HG03378 (cell line): ENCODE measurements at regions not wholly inside any gene's neighbourhood (a gene's known extent, or its start where the extent isn't known, plus 50 kb on each side); places are given as distances from the start of the nearest gene placed in this dataset.

ENCODE experiments used
- ATAC-seq: cut with Tn5 transposase; IDR thresholded peaks from one replicate; pipeline ENCODE4 v1.9.1; 2021; ENCODE audit warnings: mild to moderate bottlenecking, moderate library complexity; ENCODE audit not compliant: unreplicated experiment

- ATAC-seq, result no peak
Measured at GRCh38 chr5:60010853-60011252, 117.3 kb upstream of the PDE4D start.

DNA sequence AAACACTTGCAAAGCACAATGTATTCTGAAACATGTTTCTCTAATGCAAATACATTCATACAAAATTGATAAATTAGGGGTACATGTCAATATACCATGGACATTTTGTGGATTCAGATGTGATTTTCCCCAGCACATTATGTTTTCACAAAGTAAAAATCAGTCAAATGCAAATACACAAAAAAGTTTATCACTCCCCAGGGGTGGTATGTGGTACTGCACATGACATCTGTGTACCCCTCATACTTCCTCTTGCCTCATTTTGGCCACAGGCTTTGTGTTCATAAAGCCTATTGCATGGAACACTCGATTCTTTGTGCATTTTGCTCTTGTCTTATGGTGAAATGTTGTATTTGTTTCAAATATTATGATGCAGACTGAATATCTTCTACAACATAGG is 116.8 kb upstream of the PDE4D start:
- ATAC-seq, result no peak

- no peak for ATAC-seq
Measured at GRCh38 chr5:60007729-60008128, 114.2 kb upstream of the PDE4D start.

- ATAC-seq, result no peak
Measured at GRCh38 chr5:59999056-59999455, 105.5 kb upstream of the PDE4D start.

DNA sequence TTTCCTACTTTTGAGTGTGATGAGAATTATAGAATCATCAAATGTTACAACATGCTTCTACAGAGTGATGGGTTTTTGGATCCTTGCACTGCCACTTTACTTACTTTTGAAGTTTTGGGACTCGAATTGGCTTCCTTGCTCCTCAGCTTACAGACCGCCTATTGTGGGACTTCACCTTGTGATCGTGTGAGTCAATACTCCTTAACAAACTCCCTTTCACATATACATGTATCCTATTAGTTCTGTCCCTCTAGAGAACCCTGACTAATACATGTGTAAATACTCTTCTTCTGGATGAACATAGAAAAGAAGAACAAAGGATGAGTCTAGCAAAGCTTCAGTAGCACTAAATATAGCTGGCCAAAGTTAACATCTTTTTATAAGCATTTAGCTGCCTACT is 98.7 kb upstream of the PDE4D start:
- ATAC-seq, result no peak

GRCh38 chr5:59988396-59988795 is 94.9 kb upstream of the PDE4D start:
- no peak for ATAC-seq

DNA sequence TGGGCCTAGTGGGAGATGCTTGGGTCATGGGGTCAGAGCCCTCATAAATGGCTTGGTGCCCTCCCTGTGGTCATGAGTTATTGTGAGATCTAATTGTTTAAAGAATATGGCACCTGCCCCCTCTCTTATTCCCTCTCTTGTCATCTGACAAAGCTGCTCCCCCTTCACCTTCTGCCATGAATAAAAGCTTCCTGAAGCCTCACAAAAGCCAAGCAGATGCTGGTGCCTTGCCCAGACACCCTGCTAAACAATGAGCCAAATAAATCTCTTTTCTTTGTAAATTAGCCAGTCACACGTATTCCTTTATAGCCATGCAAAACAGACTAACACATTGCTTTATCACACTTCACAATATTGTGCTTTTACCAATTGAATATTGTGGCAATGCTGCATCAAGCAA is 82.8 kb upstream of the PDE4D start:
- ATAC-seq, result no peak

DNA sequence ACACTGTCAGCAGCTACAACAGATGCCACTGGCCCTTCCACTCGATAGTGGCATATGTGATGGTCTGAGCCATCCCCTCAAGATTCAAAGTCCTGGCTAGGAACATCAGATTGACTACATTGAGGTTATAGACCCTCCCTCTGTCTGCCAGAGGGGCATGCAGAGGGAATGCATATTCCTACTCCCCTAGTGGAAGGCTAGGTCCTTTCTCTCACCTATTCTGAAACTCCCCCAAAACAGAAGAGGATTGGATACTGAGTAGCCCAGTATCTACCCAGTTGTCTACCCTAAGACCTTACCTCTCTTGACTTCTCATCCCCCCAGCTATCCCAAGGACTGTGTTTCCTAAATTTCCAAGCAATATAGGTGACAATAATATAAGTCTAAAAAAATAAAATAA is 78.5 kb upstream of the PDE4D start:
- ATAC-seq, result no peak

DNA sequence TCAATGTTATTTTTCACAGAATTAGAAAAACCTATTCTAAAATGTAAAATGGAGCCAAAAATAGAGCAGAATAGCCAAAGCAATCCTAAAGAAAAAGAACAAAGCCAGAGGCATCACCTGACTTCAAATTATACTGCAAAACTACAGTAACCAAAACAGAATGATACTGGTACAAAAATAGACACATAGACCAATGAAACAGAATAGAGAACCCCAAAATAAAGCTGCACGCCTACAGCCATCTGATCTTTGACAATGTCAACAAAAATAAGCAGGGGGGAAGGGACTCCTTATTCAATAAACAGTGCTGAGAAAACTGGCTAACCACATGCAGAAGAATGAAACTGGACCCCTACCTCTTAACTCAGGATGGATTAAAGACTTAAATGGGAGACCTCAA is 65.8 kb upstream of the PDE4D start:
- no peak for ATAC-seq

DNA sequence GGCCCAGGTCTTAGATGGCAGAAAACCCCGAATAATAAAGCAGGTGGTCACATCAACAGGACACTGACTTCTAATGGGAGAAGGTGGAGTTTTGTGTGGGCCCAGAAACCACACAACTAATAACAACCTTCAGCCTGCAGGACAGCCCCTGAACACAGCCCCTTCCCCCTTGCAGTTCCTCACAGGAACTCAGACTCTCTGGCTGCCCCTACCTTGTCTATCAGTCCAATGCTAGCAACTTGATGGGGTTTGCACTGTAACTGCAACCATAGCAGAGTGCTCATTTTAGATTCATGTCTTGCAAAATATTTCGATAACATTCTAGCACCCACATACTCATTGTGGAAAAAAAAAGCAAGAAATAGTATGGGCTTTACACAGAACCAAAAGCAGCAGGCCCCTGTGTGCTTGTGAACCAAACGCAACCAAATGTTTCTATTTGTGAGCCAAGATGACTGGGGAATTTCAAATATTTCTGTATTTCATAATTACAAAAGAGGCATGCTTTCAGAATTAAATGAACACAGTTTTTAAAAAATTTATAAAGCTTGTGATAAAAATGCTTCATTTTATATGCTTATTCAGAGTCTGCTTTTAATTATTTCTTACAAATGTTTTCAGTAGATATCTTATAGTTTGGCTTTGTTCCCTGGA is 62.7 kb upstream of the PDE4D start:
- no peak for ATAC-seq

GRCh38 chr5:59955241-59955640 is 61.7 kb upstream of the PDE4D start:
- ATAC-seq, result no peak

DNA sequence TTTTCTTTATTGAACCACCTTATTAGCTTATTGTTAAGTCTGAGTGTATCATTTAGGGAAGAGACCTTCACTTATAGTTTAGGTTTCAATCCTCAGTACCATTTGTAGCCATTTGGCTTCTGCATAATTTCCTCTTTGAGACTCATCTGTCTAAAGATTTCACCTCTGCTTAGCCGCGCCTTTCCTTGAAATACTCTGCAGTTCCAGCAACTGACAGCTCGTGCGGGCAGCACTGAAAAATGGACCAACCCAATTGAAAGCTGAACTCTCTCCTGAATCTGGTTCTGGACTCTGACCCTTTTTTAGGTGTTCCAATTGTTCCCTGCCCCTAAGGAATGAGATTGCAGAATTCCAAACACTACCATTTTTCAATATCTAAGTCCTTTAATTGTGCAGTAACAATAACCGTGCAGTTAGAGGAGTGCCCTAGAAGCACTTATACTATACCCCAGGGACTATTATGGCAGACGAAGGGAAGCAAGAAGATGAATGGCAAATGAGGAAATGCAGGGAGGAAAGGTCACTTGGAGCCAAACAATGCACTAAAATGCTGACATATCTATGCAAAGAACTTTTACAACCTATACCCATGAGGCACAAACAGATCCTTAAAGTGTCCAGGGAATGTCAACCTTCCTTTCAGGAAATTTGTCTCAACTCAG is 50.1 kb upstream of the PDE4D start:
- ATAC-seq, result no peak
